Liver (tissue), 3 donors: ENCODE measurements at regions not wholly inside any gene's neighbourhood (a gene's known extent, or its start where the extent isn't known, plus 50 kb on each side); places are given as distances from the start of the nearest gene placed in this dataset.

Experiments
- GABPA ChIP-seq, 2 donors: IDR thresholded peaks in 1 of 2; conservative IDR thresholded peaks in 1 of 2; 2 replicates each; pipeline ENCODE4 v1.6.1; 2016; ENCODE audit warnings: antibody characterized with exemption in 2 of 2, mild to moderate bottlenecking in 1 of 2, moderate library complexity in 1 of 2
- HNF4G ChIP-seq: IDR thresholded peaks from 2 replicates; pipeline ENCODE4 v1.6.1; 2016; ENCODE audit warnings: antibody characterized with exemption
- RAD21 ChIP-seq, 2 donors: IDR thresholded peaks; 2 replicates each; pipeline ENCODE4 v1.6.1; 2016; ENCODE audit warnings: antibody characterized with exemption in 2 of 2, mild to moderate bottlenecking in 2 of 2
- RXRA ChIP-seq, 2 donors: IDR thresholded peaks; 2 replicates each; pipeline ENCODE4 v1.6.1; 2017 to 2018; ENCODE audit warnings: antibody characterized with exemption in 2 of 2, mild to moderate bottlenecking in 1 of 2
- TF ChIP-seq, protein P1 (sequence below): fragments of 150-350 bp; IDR thresholded peaks from 2 replicates; pipeline ENCODE4 v1.5.1; 2017; ENCODE audit warnings: improper control_type of control experiment, low read depth, low read length; ENCODE audit not compliant: missing input control
- TF ChIP-seq, protein P2 (sequence below): IDR thresholded peaks from 2 replicates; pipeline ENCODE4 v1.6.1; 2016; ENCODE audit warnings: antibody characterized with exemption
- TF ChIP-seq, protein P3 (sequence below): IDR thresholded peaks from 2 replicates; pipeline ENCODE4 v1.6.1; 2016; ENCODE audit warnings: antibody characterized with exemption
- TF ChIP-seq, protein P4 (sequence below): IDR thresholded peaks from 2 replicates; pipeline ENCODE4 v1.6.1; 2016; ENCODE audit warnings: antibody characterized with exemption, mild to moderate bottlenecking
- donor health status: healthy.
- donor health status: healthy.

DNA sequence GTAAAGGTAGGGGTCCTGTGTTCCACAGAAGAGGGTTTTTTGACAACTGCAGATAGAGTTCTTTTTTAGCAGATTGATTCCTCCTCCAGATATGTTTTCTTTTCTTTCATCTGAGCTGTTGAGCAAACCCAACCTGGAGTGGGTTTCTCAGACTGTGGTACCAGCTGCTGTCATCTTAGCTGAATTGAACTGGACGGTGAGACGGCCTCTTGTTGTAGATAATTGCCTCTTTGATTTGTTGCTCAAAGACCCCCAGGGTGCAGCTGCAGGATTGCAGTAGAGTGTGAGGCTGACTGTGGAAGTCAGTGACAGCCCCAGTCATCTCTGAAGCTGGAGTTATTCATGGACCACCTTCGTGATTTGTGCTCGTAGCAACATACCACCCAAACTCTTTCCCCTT, 317.7 kb downstream of the AACS start:
- TF ChIP-seq, protein P1, sequence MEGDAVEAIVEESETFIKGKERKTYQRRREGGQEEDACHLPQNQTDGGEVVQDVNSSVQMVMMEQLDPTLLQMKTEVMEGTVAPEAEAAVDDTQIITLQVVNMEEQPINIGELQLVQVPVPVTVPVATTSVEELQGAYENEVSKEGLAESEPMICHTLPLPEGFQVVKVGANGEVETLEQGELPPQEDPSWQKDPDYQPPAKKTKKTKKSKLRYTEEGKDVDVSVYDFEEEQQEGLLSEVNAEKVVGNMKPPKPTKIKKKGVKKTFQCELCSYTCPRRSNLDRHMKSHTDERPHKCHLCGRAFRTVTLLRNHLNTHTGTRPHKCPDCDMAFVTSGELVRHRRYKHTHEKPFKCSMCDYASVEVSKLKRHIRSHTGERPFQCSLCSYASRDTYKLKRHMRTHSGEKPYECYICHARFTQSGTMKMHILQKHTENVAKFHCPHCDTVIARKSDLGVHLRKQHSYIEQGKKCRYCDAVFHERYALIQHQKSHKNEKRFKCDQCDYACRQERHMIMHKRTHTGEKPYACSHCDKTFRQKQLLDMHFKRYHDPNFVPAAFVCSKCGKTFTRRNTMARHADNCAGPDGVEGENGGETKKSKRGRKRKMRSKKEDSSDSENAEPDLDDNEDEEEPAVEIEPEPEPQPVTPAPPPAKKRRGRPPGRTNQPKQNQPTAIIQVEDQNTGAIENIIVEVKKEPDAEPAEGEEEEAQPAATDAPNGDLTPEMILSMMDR, result no peak
- TF ChIP-seq HNF4G, result no peak
- TF ChIP-seq, protein P2, sequence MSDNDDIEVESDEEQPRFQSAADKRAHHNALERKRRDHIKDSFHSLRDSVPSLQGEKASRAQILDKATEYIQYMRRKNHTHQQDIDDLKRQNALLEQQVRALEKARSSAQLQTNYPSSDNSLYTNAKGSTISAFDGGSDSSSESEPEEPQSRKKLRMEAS, result no peak
- TF ChIP-seq RAD21 (IDR thresholded peaks at IDR 0.05), result no peak
- TF ChIP-seq, protein P3, sequence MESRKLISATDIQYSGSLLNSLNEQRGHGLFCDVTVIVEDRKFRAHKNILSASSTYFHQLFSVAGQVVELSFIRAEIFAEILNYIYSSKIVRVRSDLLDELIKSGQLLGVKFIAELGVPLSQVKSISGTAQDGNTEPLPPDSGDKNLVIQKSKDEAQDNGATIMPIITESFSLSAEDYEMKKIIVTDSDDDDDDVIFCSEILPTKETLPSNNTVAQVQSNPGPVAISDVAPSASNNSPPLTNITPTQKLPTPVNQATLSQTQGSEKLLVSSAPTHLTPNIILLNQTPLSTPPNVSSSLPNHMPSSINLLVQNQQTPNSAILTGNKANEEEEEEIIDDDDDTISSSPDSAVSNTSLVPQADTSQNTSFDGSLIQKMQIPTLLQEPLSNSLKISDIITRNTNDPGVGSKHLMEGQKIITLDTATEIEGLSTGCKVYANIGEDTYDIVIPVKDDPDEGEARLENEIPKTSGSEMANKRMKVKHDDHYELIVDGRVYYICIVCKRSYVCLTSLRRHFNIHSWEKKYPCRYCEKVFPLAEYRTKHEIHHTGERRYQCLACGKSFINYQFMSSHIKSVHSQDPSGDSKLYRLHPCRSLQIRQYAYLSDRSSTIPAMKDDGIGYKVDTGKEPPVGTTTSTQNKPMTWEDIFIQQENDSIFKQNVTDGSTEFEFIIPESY, result no peak
- no peak for TF ChIP-seq RXRA (IDR thresholded peaks at IDR 0.05)
- no peak for TF ChIP-seq GABPA (IDR thresholded peaks at IDR 0.05 in 1 of 2, conservative IDR thresholded peaks at IDR 0.05 in 1 of 2)
- TF ChIP-seq, protein P4, sequence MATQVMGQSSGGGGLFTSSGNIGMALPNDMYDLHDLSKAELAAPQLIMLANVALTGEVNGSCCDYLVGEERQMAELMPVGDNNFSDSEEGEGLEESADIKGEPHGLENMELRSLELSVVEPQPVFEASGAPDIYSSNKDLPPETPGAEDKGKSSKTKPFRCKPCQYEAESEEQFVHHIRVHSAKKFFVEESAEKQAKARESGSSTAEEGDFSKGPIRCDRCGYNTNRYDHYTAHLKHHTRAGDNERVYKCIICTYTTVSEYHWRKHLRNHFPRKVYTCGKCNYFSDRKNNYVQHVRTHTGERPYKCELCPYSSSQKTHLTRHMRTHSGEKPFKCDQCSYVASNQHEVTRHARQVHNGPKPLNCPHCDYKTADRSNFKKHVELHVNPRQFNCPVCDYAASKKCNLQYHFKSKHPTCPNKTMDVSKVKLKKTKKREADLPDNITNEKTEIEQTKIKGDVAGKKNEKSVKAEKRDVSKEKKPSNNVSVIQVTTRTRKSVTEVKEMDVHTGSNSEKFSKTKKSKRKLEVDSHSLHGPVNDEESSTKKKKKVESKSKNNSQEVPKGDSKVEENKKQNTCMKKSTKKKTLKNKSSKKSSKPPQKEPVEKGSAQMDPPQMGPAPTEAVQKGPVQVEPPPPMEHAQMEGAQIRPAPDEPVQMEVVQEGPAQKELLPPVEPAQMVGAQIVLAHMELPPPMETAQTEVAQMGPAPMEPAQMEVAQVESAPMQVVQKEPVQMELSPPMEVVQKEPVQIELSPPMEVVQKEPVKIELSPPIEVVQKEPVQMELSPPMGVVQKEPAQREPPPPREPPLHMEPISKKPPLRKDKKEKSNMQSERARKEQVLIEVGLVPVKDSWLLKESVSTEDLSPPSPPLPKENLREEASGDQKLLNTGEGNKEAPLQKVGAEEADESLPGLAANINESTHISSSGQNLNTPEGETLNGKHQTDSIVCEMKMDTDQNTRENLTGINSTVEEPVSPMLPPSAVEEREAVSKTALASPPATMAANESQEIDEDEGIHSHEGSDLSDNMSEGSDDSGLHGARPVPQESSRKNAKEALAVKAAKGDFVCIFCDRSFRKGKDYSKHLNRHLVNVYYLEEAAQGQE, result no peak
